Endothelial cell (in vitro differentiated cells): ENCODE measurements at regions not wholly inside any gene's neighbourhood (a gene's known extent, or its start where the extent isn't known, plus 50 kb on each side); places are given as distances from the start of the nearest gene placed in this dataset.

Experiments used
- DNase-seq: peaks from one replicate; pipeline ENCODE4 v3.0.0; 2021; ENCODE audit warnings: low spot score
- H3K27ac Mint-ChIP-seq: one replicate; pipeline ENCODE4 v1.8.0; 2021; ENCODE audit warnings: mixed read lengths, inconsistent platforms; ENCODE audit not compliant: unreplicated experiment
- H3K27me3 Mint-ChIP-seq: one replicate; pipeline ENCODE4 v1.8.0; 2021; ENCODE audit warnings: mild to moderate bottlenecking, moderate library complexity, mixed read lengths, inconsistent platforms; ENCODE audit not compliant: unreplicated experiment
- H3K36me3 Mint-ChIP-seq: one replicate; pipeline ENCODE4 v1.8.0; 2021; ENCODE audit warnings: mild to moderate bottlenecking, low read depth, mixed read lengths, inconsistent platforms; ENCODE audit not compliant: unreplicated experiment
- H3K4me1 Mint-ChIP-seq: one replicate; pipeline ENCODE4 v1.8.0; 2021; ENCODE audit warnings: mild to moderate bottlenecking, mixed read lengths, inconsistent platforms; ENCODE audit not compliant: unreplicated experiment
- H3K4me3 Mint-ChIP-seq: one replicate; pipeline ENCODE4 v1.8.0; 2021; ENCODE audit warnings: mild to moderate bottlenecking, mixed read lengths, inconsistent platforms; ENCODE audit not compliant: unreplicated experiment
- H3K9me3 Mint-ChIP-seq: one replicate; pipeline ENCODE4 v1.8.0; 2021; ENCODE audit warnings: mixed read lengths, inconsistent platforms; ENCODE audit not compliant: unreplicated experiment
- CTCF ChIP-seq: fragments of 200-600 bp; sonication (generic); IDR thresholded peaks from one replicate; pipeline ENCODE4 v1.5.0; 2021; ENCODE audit warnings: antibody characterized with exemption; ENCODE audit not compliant: unreplicated experiment

- no peak overlapping the region for H3K4me3 Mint-ChIP-seq
- H3K36me3 Mint-ChIP-seq = no peaks in the 10 kb centered on the region
- no peak for DNase-seq
- no peaks in the 10 kb centered on the region for H3K9me3 Mint-ChIP-seq
- H3K4me1 Mint-ChIP-seq = no peaks in the 10 kb centered on the region
- H3K27ac Mint-ChIP-seq = no peak overlapping the region
- TF ChIP-seq CTCF = no peak
- H3K27me3 Mint-ChIP-seq = no peaks in the 10 kb centered on the region
Observed at GRCh38 chr1:187121661-187122060, 292.9 kb downstream of the PLA2G4A start.

GRCh38 chr1:187122566-187122965 lies 293.8 kb downstream of the PLA2G4A start:
- Mint-ChIP-seq H3K4me3 (no peak overlapping the region), H3K4me1 (no peaks in the 10 kb centered on the region), H3K27me3 (no peaks in the 10 kb centered on the region), H3K36me3 (no peaks in the 10 kb centered on the region), H3K27ac (no peak overlapping the region), H3K9me3 (no peaks in the 10 kb centered on the region)
- no peak for TF ChIP-seq CTCF
- no peak for DNase-seq

- DNase-seq = no peak
- Mint-ChIP-seq H3K4me1 (no peaks in the 10 kb centered on the region), H3K36me3 (no peaks in the 10 kb centered on the region), H3K27me3 (no peaks in the 10 kb centered on the region), H3K27ac (no peak overlapping the region), H3K9me3 (no peaks in the 10 kb centered on the region), H3K4me3 (no peak overlapping the region)
- no peak for TF ChIP-seq CTCF
Observed at GRCh38 chr1:187129132-187129531, 300.4 kb downstream of the PLA2G4A start.

- Mint-ChIP-seq H3K27ac (no peak overlapping the region), H3K4me3 (no peak overlapping the region), H3K36me3 (no peaks in the 10 kb centered on the region), H3K9me3 (no peaks in the 10 kb centered on the region), H3K4me1 (no peaks in the 10 kb centered on the region), H3K27me3 (no peaks in the 10 kb centered on the region)
- no peak for TF ChIP-seq CTCF
- no peak for DNase-seq
Observed at GRCh38 chr1:187143783-187144182, 315.0 kb downstream of the PLA2G4A start.

- H3K36me3 Mint-ChIP-seq = no peaks in the 10 kb centered on the region
- H3K27ac Mint-ChIP-seq = no peak overlapping the region
- H3K9me3 Mint-ChIP-seq = no peaks in the 10 kb centered on the region
- H3K27me3 Mint-ChIP-seq = no peaks in the 10 kb centered on the region
- H3K4me1 Mint-ChIP-seq = no peaks in the 10 kb centered on the region
- no peak for TF ChIP-seq CTCF
- no peak overlapping the region for H3K4me3 Mint-ChIP-seq
- DNase-seq = no peak
Observed at GRCh38 chr1:187146388-187146787, 317.6 kb downstream of the PLA2G4A start.
